Cardiac septum (tissue), 1 donor: ENCODE measurements at regions not wholly inside any gene's neighbourhood (a gene's known extent, or its start where the extent isn't known, plus 50 kb on each side); places are given as distances from the start of the nearest gene placed in this dataset.
"Not testable (repeated sequence)": the region's sequence is repeated elsewhere in the genome, so short reads cannot be mapped to it uniquely, and the experiment has no call there.

ENCODE experiments used
- DNase-seq: peaks from one replicate; pipeline ENCODE4 v3.0.0-alpha.2; 2020; ENCODE audit warnings: low spot score
- intact Hi-C: fragments of 100-400 bp; cut with DNase I; formaldehyde crosslinking; loops from one replicate; pipeline ENCODE4 v1.14.0; 2022
- donor health status: DM: no; HTN: no; CAD: no.

GRCh38 chr10:29363930-29364329 is 75.1 kb downstream of the LYZL1 start:
- intact Hi-C loops, DNase-seq: not testable (repeated sequence)

- intact Hi-C loops, DNase-seq: not testable (repeated sequence)
Measured at GRCh38 chr10:29366206-29366605, 77.3 kb downstream of the LYZL1 start.

GRCh38 chr10:29369419-29369818 is 80.5 kb downstream of the LYZL1 start:
- DNase-seq: no peak
- intact Hi-C loops: no loop called here

GRCh38 chr10:29370097-29371092 is 81.5 kb downstream of the LYZL1 start:
- intact Hi-C loops: no loop called here
- no peak for DNase-seq

GRCh38 chr10:29372920-29373319 is 84.0 kb downstream of the LYZL1 start:
- intact Hi-C loops: no loop called here
- DNase-seq: no peak

GRCh38 chr10:29374162-29374561 is 85.3 kb downstream of the LYZL1 start:
- DNase-seq: no peak
- intact Hi-C loops: no loop called here

GRCh38 chr10:29375888-29376287 is 87.0 kb downstream of the LYZL1 start:
- DNase-seq: no peak
- intact Hi-C loops: no loop called here

GRCh38 chr10:29377333-29377961 is 88.6 kb downstream of the LYZL1 start:
- DNase-seq: no peak
- intact Hi-C loops: no loop called here

GRCh38 chr10:29378106-29378505 is 89.2 kb downstream of the LYZL1 start:
- DNase-seq: no peak
- intact Hi-C loops: no loop called here

GRCh38 chr10:29379208-29379607 is 90.3 kb downstream of the LYZL1 start:
- intact Hi-C loops: no loop called here
- DNase-seq: no peak

GRCh38 chr10:29379777-29380598 is 91.1 kb downstream of the LYZL1 start:
- DNase-seq, intact Hi-C loops: not testable (repeated sequence)

- DNase-seq, intact Hi-C loops: not testable (repeated sequence)
Measured at GRCh38 chr10:29380599-29381511, 92.0 kb downstream of the LYZL1 start.

GRCh38 chr10:29386342-29386999 is 97.6 kb downstream of the LYZL1 start:
- intact Hi-C loops: no loop called here
- no peak for DNase-seq

- DNase-seq: no peak
- intact Hi-C loops: no loop called here
Measured at GRCh38 chr10:29387269-29387668, 98.4 kb downstream of the LYZL1 start.

GRCh38 chr10:29388112-29388511 is 99.2 kb downstream of the LYZL1 start:
- intact Hi-C loops, DNase-seq: not testable (repeated sequence)

- DNase-seq: no peak
- intact Hi-C loops: no loop called here
Measured at GRCh38 chr10:29389493-29389892, 100.6 kb downstream of the LYZL1 start.

GRCh38 chr10:29389935-29390334 is 101.1 kb downstream of the LYZL1 start:
- intact Hi-C loops: loop anchor here (5.0 kb wide), 1 partner anchor 57 kb away; no protein-coding TSS in a partner anchor
- DNase-seq: no peak

- DNase-seq: no peak
- intact Hi-C loops: loop anchor here (5.0 kb wide), 1 partner anchor 55 kb away; no protein-coding TSS in a partner anchor
Measured at GRCh38 chr10:29392376-29393021, 103.6 kb downstream of the LYZL1 start.
